Parathyroid adenoma (tissue), 2 donors: ENCODE measurements at regions not wholly inside any gene's neighbourhood (a gene's known extent, or its start where the extent isn't known, plus 50 kb on each side); places are given as distances from the start of the nearest gene placed in this dataset.

Experiments used
- H2AFZ ChIP-seq: fragments of 300-600 bp; sonication (generic); one replicate; pipeline ENCODE4 v1.7.0; 2017; ENCODE audit warnings: antibody characterized with exemption, mild to moderate bottlenecking
- H3K27ac ChIP-seq: fragments of 300-600 bp; sonication (generic); one replicate; pipeline ENCODE4 v1.7.0; 2017
- H3K27me3 ChIP-seq: fragments of 300-600 bp; sonication (generic); one replicate; pipeline ENCODE4 v1.7.0; 2017; ENCODE audit warnings: low read length; ENCODE audit not compliant: control insufficient read depth, insufficient read depth
- H3K36me3 ChIP-seq: fragments of 300-600 bp; sonication (generic); one replicate; pipeline ENCODE4 v1.7.0; 2017; ENCODE audit warnings: low read length; ENCODE audit not compliant: control insufficient read depth, insufficient read depth
- H3K4me1 ChIP-seq: fragments of 300-600 bp; sonication (generic); one replicate; pipeline ENCODE4 v1.7.0; 2017; ENCODE audit warnings: control low read depth
- H3K4me2 ChIP-seq: fragments of 300-600 bp; sonication (generic); one replicate; pipeline ENCODE4 v1.7.0; 2017; ENCODE audit warnings: low read length
- H3K4me3 ChIP-seq: fragments of 300-600 bp; sonication (generic); one replicate; pipeline ENCODE4 v1.7.0; 2017; ENCODE audit warnings: low read depth, low read length
- H3K79me2 ChIP-seq: fragments of 300-600 bp; sonication (generic); one replicate; pipeline ENCODE4 v1.7.0; 2017; ENCODE audit warnings: control low read depth
- H3K9ac ChIP-seq: fragments of 300-600 bp; sonication (generic); one replicate; pipeline ENCODE4 v1.7.0; 2017; ENCODE audit warnings: mild to moderate bottlenecking
- H3K9me3 ChIP-seq: fragments of 300-600 bp; sonication (generic); one replicate; pipeline ENCODE4 v1.7.0; 2017; ENCODE audit warnings: low read length; ENCODE audit not compliant: control insufficient read depth
- CTCF ChIP-seq: fragments of 300-600 bp; sonication (generic); IDR thresholded peaks from one replicate; pipeline ENCODE4 v1.7.0; 2017; ENCODE audit warnings: antibody characterized with exemption, mild to moderate bottlenecking
- donor health status: primary hyperparathyroidism.

- TF ChIP-seq CTCF = no peak
- H3K9me3 ChIP-seq = no peaks in the 10 kb centered on the region
- no peak overlapping the region for H3K27ac ChIP-seq
- H3K9ac ChIP-seq = no peak overlapping the region
- H2AFZ ChIP-seq = no peak overlapping the region
- no peaks in the 10 kb centered on the region for H3K4me1 ChIP-seq
- no peak overlapping the region for H3K4me3 ChIP-seq
- no peaks in the 10 kb centered on the region for H3K36me3 ChIP-seq
- H3K4me2 ChIP-seq = no peak overlapping the region
- H3K79me2 ChIP-seq = no peaks in the 10 kb centered on the region
- H3K27me3 ChIP-seq = no peaks in the 10 kb centered on the region
These were observed 927.4 kb downstream of the EFNB2 start for GRCh38 chr13:105608104-105608503.

- Histone ChIP-seq H3K79me2 (no peaks in the 10 kb centered on the region), H3K36me3 (no peaks in the 10 kb centered on the region), H3K27me3 (no peaks in the 10 kb centered on the region), H3K27ac (no peak overlapping the region), H3K4me3 (no peak overlapping the region), H3K9me3 (no peaks in the 10 kb centered on the region), H3K9ac (no peak overlapping the region), H2AFZ (no peak overlapping the region), H3K4me2 (no peak overlapping the region), H3K4me1 (no peaks in the 10 kb centered on the region)
- TF ChIP-seq CTCF = no peak
These were observed 928.0 kb downstream of the EFNB2 start for GRCh38 chr13:105607426-105607825.

DNA sequence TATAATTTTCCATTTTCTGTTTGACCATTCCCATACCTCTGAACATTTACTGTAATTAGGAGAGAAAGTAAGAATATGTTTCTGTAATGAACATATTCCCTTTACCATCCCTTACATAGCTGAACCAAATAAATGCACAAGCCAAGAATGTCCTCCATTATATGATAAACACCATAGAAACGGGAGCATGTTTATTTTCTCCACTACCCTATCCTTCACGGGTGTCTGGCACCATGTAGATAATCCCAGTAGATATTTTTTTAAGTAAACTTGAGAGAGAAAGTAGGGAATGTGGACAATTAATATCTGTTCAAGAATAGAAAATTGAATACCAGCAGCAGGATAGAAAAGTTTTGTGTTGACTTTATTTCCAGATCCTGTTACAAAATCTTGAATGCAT is 928.4 kb downstream of the EFNB2 start:
- no peak for TF ChIP-seq CTCF
- Histone ChIP-seq H3K27me3 (no peaks in the 10 kb centered on the region), H3K4me3 (no peak overlapping the region)

DNA sequence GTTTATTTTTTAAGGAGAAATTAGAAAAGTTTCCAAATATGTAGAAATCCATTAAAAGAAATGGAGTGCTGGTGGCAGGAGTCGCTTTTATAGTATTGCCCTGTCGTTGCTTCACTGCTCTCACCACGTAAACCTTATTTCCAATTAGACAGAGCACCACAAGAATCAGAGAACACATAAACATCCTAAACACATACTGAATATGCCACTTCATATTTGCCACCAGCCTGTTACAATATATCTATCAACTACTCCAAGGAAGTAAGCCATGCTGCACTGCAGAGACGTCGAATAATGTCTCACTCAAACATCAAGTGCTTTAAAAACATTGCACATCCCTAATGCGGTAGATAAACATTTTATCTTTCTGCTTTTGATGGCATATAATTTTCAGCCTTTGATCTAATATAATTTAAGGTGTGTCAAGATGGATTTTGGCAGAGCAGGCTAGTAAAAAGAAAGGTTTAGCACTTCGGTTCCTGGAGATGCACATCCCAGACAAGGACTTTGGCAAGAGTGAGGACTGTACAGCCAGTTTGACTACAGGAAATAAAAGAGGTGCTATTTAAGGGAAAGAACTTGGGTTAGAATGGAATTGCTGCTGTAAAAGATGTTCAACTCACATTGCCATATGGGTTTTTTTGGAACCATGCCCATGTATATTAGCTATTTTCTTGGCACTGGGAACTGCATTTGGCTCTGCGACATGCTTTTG is 932.3 kb downstream of the EFNB2 start:
- no peaks in the 10 kb centered on the region for H3K79me2 ChIP-seq
- no peak overlapping the region for H3K9ac ChIP-seq
- no peaks in the 10 kb centered on the region for H3K27me3 ChIP-seq
- H3K9me3 ChIP-seq = no peaks in the 10 kb centered on the region
- no peak overlapping the region for H3K4me3 ChIP-seq
- no peak overlapping the region for H2AFZ ChIP-seq
- no peak overlapping the region for H3K27ac ChIP-seq
- H3K4me1 ChIP-seq = no peaks in the 10 kb centered on the region
- H3K36me3 ChIP-seq = no peaks in the 10 kb centered on the region
- TF ChIP-seq CTCF = no peak
- no peak overlapping the region for H3K4me2 ChIP-seq

More for the DNA sequence above, 928.4 kb downstream of the EFNB2 start:
- Histone ChIP-seq H2AFZ (no peak overlapping the region), H3K9me3 (no peaks in the 10 kb centered on the region), H3K4me2 (no peak overlapping the region), H3K27ac (no peak overlapping the region), H3K36me3 (no peaks in the 10 kb centered on the region), H3K4me1 (no peaks in the 10 kb centered on the region), H3K9ac (no peak overlapping the region), H3K79me2 (no peaks in the 10 kb centered on the region)

DNA sequence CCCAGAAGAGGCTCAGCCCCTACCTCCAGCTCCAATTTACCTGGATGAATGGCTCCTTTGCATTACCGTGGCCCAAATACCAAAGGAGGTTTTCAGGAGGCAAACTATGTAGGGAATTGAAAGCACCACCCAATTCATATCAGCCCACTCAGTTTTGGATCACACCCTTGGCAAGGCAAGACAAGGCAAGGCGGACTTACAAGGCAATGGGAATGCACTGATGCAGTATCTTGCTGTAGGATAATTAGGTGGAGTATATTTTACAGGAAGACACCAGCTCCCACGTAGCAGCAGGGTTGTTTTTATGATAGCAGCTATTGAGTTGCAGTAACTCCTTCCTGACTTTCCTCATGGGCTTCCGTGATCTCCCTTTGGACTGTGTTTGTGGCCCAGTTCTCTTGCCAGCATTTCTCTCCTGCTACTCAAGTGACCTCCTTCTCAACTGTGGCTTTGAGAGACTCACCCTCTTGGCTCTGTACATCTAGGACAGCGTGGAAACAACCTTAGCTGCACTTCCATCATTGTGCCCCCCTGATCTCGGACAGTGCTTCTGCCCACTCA is 935.9 kb downstream of the EFNB2 start:
- Histone ChIP-seq H3K4me1 (no peaks in the 10 kb centered on the region), H3K27ac (no peak overlapping the region), H3K4me3 (no peak overlapping the region), H3K9ac (no peak overlapping the region), H3K27me3 (no peaks in the 10 kb centered on the region), H3K4me2 (no peak overlapping the region), H3K79me2 (no peaks in the 10 kb centered on the region), H2AFZ (no peak overlapping the region), H3K36me3 (no peaks in the 10 kb centered on the region), H3K9me3 (no peaks in the 10 kb centered on the region)
- no peak for TF ChIP-seq CTCF
